ENCODE measurements at regions not wholly inside any gene's neighbourhood (a gene's known extent, or its start where the extent isn't known, plus 50 kb on each side); places are given as distances from the start of the nearest gene placed in this dataset.

GRCh38 chr2:3971652-3972192 lies 268.3 kb downstream of the DCDC2C start:
- H3K36me3 ChIP-seq (replicated peaks; ENCODE audit: control insufficient read depth, insufficient read depth, low read length): no peaks in the 10 kb centered on the region
- no peaks in the 10 kb centered on the region for H3K27me3 ChIP-seq (ENCODE audit: control insufficient read depth, insufficient read depth, low read length)
- no peak for DNase-seq
- H3K4me3 ChIP-seq (ENCODE audit: insufficient read depth, low read depth, low read length): no peak overlapping the region

- Histone ChIP-seq H3K36me3 (replicated peaks; ENCODE audit: control insufficient read depth, insufficient read depth, low read length) (no peaks in the 10 kb centered on the region), H3K27me3 (ENCODE audit: control insufficient read depth, insufficient read depth, low read length) (no peaks in the 10 kb centered on the region), H3K4me3 (ENCODE audit: insufficient read depth, low read depth, low read length) (no peak overlapping the region)
- no peak for DNase-seq
Observed at GRCh38 chr2:3972377-3972776, 269.0 kb downstream of the DCDC2C start.

GRCh38 chr2:3974765-3975164 lies 271.4 kb downstream of the DCDC2C start:
- no peak for DNase-seq

GRCh38 chr2:3981446-3981987 lies 278.1 kb downstream of the DCDC2C start:
- Histone ChIP-seq H3K27me3 (ENCODE audit: control insufficient read depth, insufficient read depth, low read length) (no peaks in the 10 kb centered on the region), H3K36me3 (replicated peaks; ENCODE audit: control insufficient read depth, insufficient read depth, low read length) (no peaks in the 10 kb centered on the region), H3K4me3 (ENCODE audit: insufficient read depth, low read depth, low read length) (no peak overlapping the region)
- no peak for DNase-seq

More at GRCh38 chr2:3974765-3975164, 271.4 kb downstream of the DCDC2C start:
- Histone ChIP-seq H3K27me3 (ENCODE audit: control insufficient read depth, insufficient read depth, low read length) (no peaks in the 10 kb centered on the region), H3K36me3 (replicated peaks; ENCODE audit: control insufficient read depth, insufficient read depth, low read length) (no peaks in the 10 kb centered on the region), H3K4me3 (ENCODE audit: insufficient read depth, low read depth, low read length) (no peak overlapping the region)

GRCh38 chr2:3982160-3982559 lies 278.8 kb downstream of the DCDC2C start:
- no peak overlapping the region for H3K4me3 ChIP-seq (ENCODE audit: insufficient read depth, low read depth, low read length)
- no peaks in the 10 kb centered on the region for H3K27me3 ChIP-seq (ENCODE audit: control insufficient read depth, insufficient read depth, low read length)
- H3K36me3 ChIP-seq (replicated peaks; ENCODE audit: control insufficient read depth, insufficient read depth, low read length): no peaks in the 10 kb centered on the region
- no peak for DNase-seq

- DNase-seq: no peak
- no peaks in the 10 kb centered on the region for H3K27me3 ChIP-seq (ENCODE audit: control insufficient read depth, insufficient read depth, low read length)
- H3K4me3 ChIP-seq (ENCODE audit: insufficient read depth, low read depth, low read length): no peak overlapping the region
Observed at GRCh38 chr2:3986063-3986462, 282.7 kb downstream of the DCDC2C start.

GRCh38 chr2:3986530-3987258 lies 283.3 kb downstream of the DCDC2C start:
- H3K27me3 ChIP-seq (ENCODE audit: control insufficient read depth, insufficient read depth, low read length): no peaks in the 10 kb centered on the region
- no peak overlapping the region for H3K4me3 ChIP-seq (ENCODE audit: insufficient read depth, low read depth, low read length)
- H3K36me3 ChIP-seq (replicated peaks; ENCODE audit: control insufficient read depth, insufficient read depth, low read length): no peaks in the 10 kb centered on the region
- DNase-seq: no peak

More at GRCh38 chr2:3986063-3986462, 282.7 kb downstream of the DCDC2C start:
- no peaks in the 10 kb centered on the region for H3K36me3 ChIP-seq (replicated peaks; ENCODE audit: control insufficient read depth, insufficient read depth, low read length)

- no peaks in the 10 kb centered on the region for H3K36me3 ChIP-seq (replicated peaks; ENCODE audit: control insufficient read depth, insufficient read depth, low read length)
- no peaks in the 10 kb centered on the region for H3K27me3 ChIP-seq (ENCODE audit: control insufficient read depth, insufficient read depth, low read length)
- no peak overlapping the region for H3K4me3 ChIP-seq (ENCODE audit: insufficient read depth, low read depth, low read length)
- no peak for DNase-seq
Observed at GRCh38 chr2:4002841-4003403, 299.5 kb downstream of the DCDC2C start.

- Histone ChIP-seq H3K36me3 (replicated peaks; ENCODE audit: control insufficient read depth, insufficient read depth, low read length) (no peaks in the 10 kb centered on the region), H3K4me3 (ENCODE audit: insufficient read depth, low read depth, low read length) (no peak overlapping the region), H3K27me3 (ENCODE audit: control insufficient read depth, insufficient read depth, low read length) (no peaks in the 10 kb centered on the region)
- DNase-seq: no peak
Observed at GRCh38 chr2:4012197-4012596, 308.8 kb downstream of the DCDC2C start.

GRCh38 chr2:4018535-4018934 lies 315.2 kb downstream of the DCDC2C start:
- Histone ChIP-seq H3K27me3 (ENCODE audit: control insufficient read depth, insufficient read depth, low read length) (no peaks in the 10 kb centered on the region), H3K4me3 (ENCODE audit: insufficient read depth, low read depth, low read length) (no peak overlapping the region), H3K36me3 (replicated peaks; ENCODE audit: control insufficient read depth, insufficient read depth, low read length) (no peaks in the 10 kb centered on the region)
- no peak for DNase-seq

GRCh38 chr2:4020153-4020552 lies 316.8 kb downstream of the DCDC2C start:
- Histone ChIP-seq H3K27me3 (ENCODE audit: control insufficient read depth, insufficient read depth, low read length) (no peaks in the 10 kb centered on the region), H3K36me3 (replicated peaks; ENCODE audit: control insufficient read depth, insufficient read depth, low read length) (no peaks in the 10 kb centered on the region), H3K4me3 (ENCODE audit: insufficient read depth, low read depth, low read length) (no peak overlapping the region)
- DNase-seq: no peak

GRCh38 chr2:4020649-4021048 lies 317.3 kb downstream of the DCDC2C start:
- no peaks in the 10 kb centered on the region for H3K36me3 ChIP-seq (replicated peaks; ENCODE audit: control insufficient read depth, insufficient read depth, low read length)
- no peak for DNase-seq
- H3K4me3 ChIP-seq (ENCODE audit: insufficient read depth, low read depth, low read length): no peak overlapping the region
- H3K27me3 ChIP-seq (ENCODE audit: control insufficient read depth, insufficient read depth, low read length): no peaks in the 10 kb centered on the region

GRCh38 chr2:4024605-4025004 lies 321.2 kb downstream of the DCDC2C start:
- Histone ChIP-seq H3K4me3 (ENCODE audit: insufficient read depth, low read depth, low read length) (no peak overlapping the region), H3K27me3 (ENCODE audit: control insufficient read depth, insufficient read depth, low read length) (no peaks in the 10 kb centered on the region), H3K36me3 (replicated peaks; ENCODE audit: control insufficient read depth, insufficient read depth, low read length) (no peaks in the 10 kb centered on the region)
- no peak for DNase-seq

GRCh38 chr2:4029081-4029480 lies 325.7 kb downstream of the DCDC2C start:
- no peak overlapping the region for H3K4me3 ChIP-seq (ENCODE audit: insufficient read depth, low read depth, low read length)
- no peak for DNase-seq
- no peaks in the 10 kb centered on the region for H3K27me3 ChIP-seq (ENCODE audit: control insufficient read depth, insufficient read depth, low read length)
- H3K36me3 ChIP-seq (replicated peaks; ENCODE audit: control insufficient read depth, insufficient read depth, low read length): no peaks in the 10 kb centered on the region

GRCh38 chr2:4039896-4040295 lies 336.5 kb downstream of the DCDC2C start:
- H3K36me3 ChIP-seq (replicated peaks; ENCODE audit: control insufficient read depth, insufficient read depth, low read length): no peaks in the 10 kb centered on the region
- DNase-seq: no peak
- H3K27me3 ChIP-seq (ENCODE audit: control insufficient read depth, insufficient read depth, low read length): no peaks in the 10 kb centered on the region
- no peak overlapping the region for H3K4me3 ChIP-seq (ENCODE audit: insufficient read depth, low read depth, low read length)
